SU-DHL-6 (cell line): ENCODE measurements at regions not wholly inside any gene's neighbourhood (a gene's known extent, or its start where the extent isn't known, plus 50 kb on each side); places are given as distances from the start of the nearest gene placed in this dataset.
"Not testable (repeated sequence)": the region's sequence is repeated elsewhere in the genome, so short reads cannot be mapped to it uniquely, and the experiment has no call there.

Experiments
- H2AFZ ChIP-seq: fragments of 200-600 bp; sonication (generic); 2 replicates; pipeline ENCODE4 v1.6.1; 2014; ENCODE audit warnings: low read depth, mild to moderate bottlenecking, moderate library complexity, mixed read lengths, antibody characterized with exemption, low read length; ENCODE audit not compliant: severe bottlenecking
- H3F3A ChIP-seq: fragments of 200-600 bp; shearing (Covaris generic); 2 replicates; pipeline ENCODE4 v1.6.0; 2016; ENCODE audit warnings: antibody characterized with exemption, mild to moderate bottlenecking; ENCODE audit not compliant: insufficient read depth
- H3K27ac ChIP-seq: fragments of 200-600 bp; sonication (generic); 2 replicates; pipeline ENCODE4 v1.5.1; 2016; ENCODE audit warnings: low read depth, mild to moderate bottlenecking, low read length, moderate library complexity, mixed read lengths
- H3K27me3 ChIP-seq: fragments of 200-600 bp; sonication (generic), shearing (Covaris generic); 2 replicates; pipeline ENCODE4 v1.6.0; 2014; ENCODE audit warnings: mild to moderate bottlenecking, low read length
- H3K36me3 ChIP-seq: fragments of 200-600 bp; sonication (generic); 2 replicates; pipeline ENCODE4 v1.6.1; 2014; ENCODE audit warnings: mild to moderate bottlenecking, low read length, mixed read lengths
- H3K4me2 ChIP-seq: fragments of 300-600, 200-600 bp; shearing (Covaris generic), sonication (generic); 2 replicates; pipeline ENCODE4 v1.6.0; 2014; ENCODE audit warnings: low read length, low read depth, mild to moderate bottlenecking; ENCODE audit not compliant: poor library complexity, severe bottlenecking
- H3K4me3 ChIP-seq: fragments of 200-600 bp; sonication (generic); 2 replicates; pipeline ENCODE4 v1.5.1; 2014; ENCODE audit warnings: antibody characterized with exemption, low read length, mild to moderate bottlenecking, mixed read lengths; ENCODE audit not compliant: insufficient read depth, poor library complexity, severe bottlenecking
- H3K79me2 ChIP-seq: fragments of 200-600 bp; sonication (generic); 2 replicates; pipeline ENCODE4 v1.6.1; 2014; ENCODE audit warnings: mild to moderate bottlenecking, low read length, moderate library complexity; ENCODE audit not compliant: insufficient read depth
- H3K9ac ChIP-seq: fragments of 200-600 bp; sonication (generic); 2 replicates; pipeline ENCODE4 v1.7.0; 2014; ENCODE audit warnings: mild to moderate bottlenecking, low read length
- H3K9me2 ChIP-seq: fragments of 200-600 bp; sonication (generic); replicated peaks from 2 replicates; pipeline ENCODE4 v1.6.1; 2014; ENCODE audit warnings: low read length; ENCODE audit not compliant: insufficient read depth
- H3K9me3 ChIP-seq: fragments of 200-600 bp; sonication (generic); 2 replicates; pipeline ENCODE4 v1.6.1; 2014; ENCODE audit warnings: low read length, mixed read lengths; ENCODE audit not compliant: insufficient read depth
- H4K20me1 ChIP-seq: fragments of 200-600 bp; sonication (generic); 2 replicates; pipeline ENCODE4 v1.6.1; 2014; ENCODE audit warnings: low read depth, mild to moderate bottlenecking, antibody characterized with exemption, low read length, moderate library complexity, mixed read lengths
- CTCF ChIP-seq: fragments of 200-600 bp; sonication (generic); IDR thresholded peaks from one replicate; pipeline ENCODE4 v1.5.1; 2017; ENCODE audit warnings: antibody characterized with exemption, mild to moderate bottlenecking, low read length, moderate library complexity; ENCODE audit not compliant: insufficient read depth, poor library complexity, severe bottlenecking
- EZH2phosphoT487 ChIP-seq: fragments of 200-600 bp; sonication (generic), shearing (Covaris generic); conservative IDR thresholded peaks from 2 replicates; pipeline ENCODE4 v1.6.1; 2018; ENCODE audit warnings: mild to moderate bottlenecking, antibody characterized with exemption, low read length, moderate library complexity, mixed read lengths

- Histone ChIP-seq H2AFZ (no peak overlapping the region), H3K4me2 (no peak overlapping the region), H3K9me3 (no peaks in the 10 kb centered on the region), H3F3A (no peaks in the 10 kb centered on the region), H4K20me1 (no peaks in the 10 kb centered on the region), H3K27me3 (no peaks in the 10 kb centered on the region), H3K4me3 (no peak overlapping the region), H3K27ac (no peak overlapping the region), H3K9me2 (no peaks in the 10 kb centered on the region), H3K79me2 (no peaks in the 10 kb centered on the region), H3K36me3 (no peaks in the 10 kb centered on the region), H3K9ac (no peak overlapping the region)
- no peak for TF ChIP-seq CTCF
- no peak for TF ChIP-seq EZH2phosphoT487
Measured at GRCh38 chr2:182655750-182656149, 60.3 kb upstream of the DNAJC10 start.

GRCh38 chr2:182664212-182664611 lies 51.8 kb upstream of the DNAJC10 start:
- Histone ChIP-seq H3K36me3 (no peaks in the 10 kb centered on the region), H3K9ac (no peak overlapping the region), H3K79me2 (no peaks in the 10 kb centered on the region), H3K4me3 (no peak overlapping the region), H4K20me1 (no peaks in the 10 kb centered on the region), H3K27me3 (no peaks in the 10 kb centered on the region), H3K27ac (no peak overlapping the region), H2AFZ (no peak overlapping the region), H3F3A (no peaks in the 10 kb centered on the region), H3K9me2 (no peaks in the 10 kb centered on the region), H3K9me3 (no peaks in the 10 kb centered on the region), H3K4me2 (no peak overlapping the region)
- no peak for TF ChIP-seq EZH2phosphoT487
- no peak for TF ChIP-seq CTCF

- not testable (repeated sequence) for H3K4me2 ChIP-seq, H4K20me1 ChIP-seq, H3K79me2 ChIP-seq, H3K27me3 ChIP-seq, H3K4me3 ChIP-seq, H3K9ac ChIP-seq, H3K9me2 ChIP-seq, H3K36me3 ChIP-seq, H3K27ac ChIP-seq, H3K9me3 ChIP-seq, H3F3A ChIP-seq, H2AFZ ChIP-seq
Measured at GRCh38 chr2:182665500-182665899, 50.6 kb upstream of the DNAJC10 start.
